Urinary bladder (tissue), 3 donors: ENCODE measurements at regions not wholly inside any gene's neighbourhood (a gene's known extent, or its start where the extent isn't known, plus 50 kb on each side); places are given as distances from the start of the nearest gene placed in this dataset.

Experiments used
- DNase-seq: peaks from one replicate; pipeline ENCODE4 v3.0.0-alpha.2; 2015; ENCODE audit errors: extremely low spot score
- H3K27ac ChIP-seq: one replicate; pipeline ENCODE4 v1.5.1; 2013; ENCODE audit warnings: low read depth, mild to moderate bottlenecking, moderate library complexity
- H3K36me3 ChIP-seq: one replicate; pipeline ENCODE4 v1.6.1; 2013; ENCODE audit warnings: mild to moderate bottlenecking, moderate library complexity; ENCODE audit not compliant: insufficient read depth
- H3K4me1 ChIP-seq: one replicate; pipeline ENCODE4 v1.6.1; 2013; ENCODE audit warnings: mild to moderate bottlenecking, moderate library complexity; ENCODE audit not compliant: insufficient read depth
- H3K4me3 ChIP-seq: one replicate; pipeline ENCODE4 v1.5.1; 2013; ENCODE audit warnings: low read depth, low read length
- WGBS: extraction: QIAGEN DNeasy Blood & Tissue Kit; methylation state at CpG from one replicate; pipeline ENCODE4 v1.1.7; 2013; 5-methylcytosine and 5-hydroxymethylcytosine counted together
- donor health status: healthy with polysubstance abuse.
- donor health status: healthy.

DNA sequence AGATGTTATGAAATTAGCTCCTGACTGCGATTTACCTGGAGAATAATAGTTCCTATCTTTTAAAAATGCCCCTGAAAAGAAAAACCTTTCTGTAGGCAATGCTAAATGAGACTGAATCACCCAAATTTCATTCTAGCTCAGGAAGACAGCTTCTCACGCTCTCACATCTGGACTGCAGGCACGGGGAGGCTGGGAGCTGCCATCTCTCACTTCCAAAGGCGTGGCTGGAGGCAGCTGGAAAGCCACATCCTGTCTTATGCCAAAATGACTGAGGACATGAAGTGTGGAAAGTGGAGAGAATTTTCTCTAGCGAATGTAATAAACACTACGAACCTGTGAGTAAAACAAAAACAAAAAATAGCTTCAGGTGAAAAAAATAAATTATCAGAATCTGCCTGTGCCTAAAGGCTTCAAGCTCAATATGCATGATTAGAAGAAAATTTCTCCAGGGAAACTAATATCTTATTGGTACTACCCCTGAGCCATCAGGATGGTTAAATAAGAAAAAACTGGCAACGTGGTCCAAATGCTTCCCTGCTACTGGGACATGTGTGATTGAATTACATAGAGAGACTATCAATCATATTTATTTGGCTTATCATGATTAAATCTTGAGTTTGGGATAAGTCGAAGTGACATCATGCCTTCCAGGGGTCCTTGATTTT lies 58.1 kb upstream of the UBL3 start:
- Histone ChIP-seq H3K27ac (no peak overlapping the region), H3K4me3 (no peak overlapping the region), H3K36me3 (no peaks in the 10 kb centered on the region), H3K4me1 (peaks cover 2% of the 10 kb centered on the region)
- 53% methylated on average over 8 of the region's 8 CpGs for WGBS
- DNase-seq = no peak

DNA sequence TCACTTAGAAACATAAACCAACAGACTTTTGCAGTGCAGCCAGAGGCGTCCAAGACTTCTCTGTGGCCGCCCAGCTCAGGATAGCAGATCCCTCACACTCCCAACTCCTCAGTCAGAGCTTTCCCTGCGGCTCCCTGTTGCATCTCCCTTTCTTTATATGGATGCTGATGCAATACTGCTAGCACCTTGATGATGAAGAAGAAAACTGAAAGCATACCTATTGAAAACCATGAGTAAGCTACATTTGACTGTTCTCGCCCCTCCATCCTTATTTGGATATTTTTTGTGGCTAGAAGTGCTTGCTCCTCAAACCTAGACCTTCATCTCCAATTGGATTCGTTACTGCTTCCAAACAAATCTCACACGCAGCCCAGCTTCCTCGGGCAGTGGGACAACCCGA lies 57.3 kb upstream of the UBL3 start:
- DNase-seq = no peak
- Histone ChIP-seq H3K4me1 (peaks cover 2% of the 10 kb centered on the region), H3K4me3 (no peak overlapping the region), H3K36me3 (no peaks in the 10 kb centered on the region), H3K27ac (no peak overlapping the region)
- whole genome bisulfite sequencing = 94% methylated on average over 8 of the region's 8 CpGs

GRCh38 chr13:29906432-29907011 lies 56.1 kb upstream of the UBL3 start:
- no peak overlapping the region for H3K27ac ChIP-seq
- H3K4me1 ChIP-seq = peaks cover 2% of the 10 kb centered on the region
- H3K36me3 ChIP-seq = no peaks in the 10 kb centered on the region
- WGBS = 84% methylated on average over 6 of the region's 6 CpGs
- DNase-seq = no peak
- H3K4me3 ChIP-seq = no peak overlapping the region

- DNase-seq = no peak
- Histone ChIP-seq H3K4me3 (no peak overlapping the region), H3K27ac (no peak overlapping the region), H3K4me1 (peaks cover 2% of the 10 kb centered on the region), H3K36me3 (no peaks in the 10 kb centered on the region)
- 80% methylated on average over 3 of the region's 3 CpGs for WGBS
Measured at GRCh38 chr13:29905845-29906244, 55.4 kb upstream of the UBL3 start.

DNA sequence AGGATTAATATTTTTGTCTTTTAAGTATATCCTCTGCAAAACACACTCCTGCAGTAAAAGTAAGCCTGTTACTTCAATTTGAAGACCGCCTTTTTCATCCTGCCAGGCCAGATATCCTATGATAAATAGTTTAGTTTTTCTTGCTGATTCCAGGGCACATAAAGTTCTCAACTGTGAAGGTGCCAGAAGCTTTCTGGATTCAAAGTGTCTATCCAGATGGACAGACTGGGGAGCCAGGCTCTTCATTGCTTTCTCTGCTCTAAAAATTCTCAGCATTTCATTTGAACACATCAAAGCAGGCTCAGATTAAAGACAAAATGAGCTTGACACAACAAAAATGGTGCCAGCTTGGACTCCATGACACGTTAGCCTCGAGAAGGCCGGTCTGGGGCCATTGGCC lies 53.6 kb upstream of the UBL3 start:
- Histone ChIP-seq H3K4me3 (no peak overlapping the region), H3K4me1 (peaks cover 2% of the 10 kb centered on the region)
- 67% methylated on average over 4 of the region's 4 CpGs for WGBS

GRCh38 chr13:29903543-29903942 lies 53.1 kb upstream of the UBL3 start:
- Histone ChIP-seq H3K27ac (no peak overlapping the region), H3K4me1 (peaks cover 2% of the 10 kb centered on the region), H3K36me3 (no peaks in the 10 kb centered on the region), H3K4me3 (no peak overlapping the region)
- no peak for DNase-seq
- 68% methylated on average over 3 of the region's 3 CpGs for WGBS

More for the DNA sequence above, 53.6 kb upstream of the UBL3 start:
- no peak overlapping the region for H3K27ac ChIP-seq
- no peak for DNase-seq
- no peaks in the 10 kb centered on the region for H3K36me3 ChIP-seq

GRCh38 chr13:29902632-29903305 lies 52.4 kb upstream of the UBL3 start:
- Histone ChIP-seq H3K4me1 (peaks cover 2% of the 10 kb centered on the region), H3K4me3 (no peak overlapping the region), H3K27ac (no peak overlapping the region), H3K36me3 (no peaks in the 10 kb centered on the region)
- 43% methylated on average over 4 of the region's 4 CpGs for WGBS
- DNase-seq = no peak

GRCh38 chr13:29901710-29902631 lies 51.6 kb upstream of the UBL3 start:
- no peak for DNase-seq
- peaks cover 1% of the 10 kb centered on the region for H3K4me1 ChIP-seq
- H3K27ac ChIP-seq = no peak overlapping the region
- no peak overlapping the region for H3K4me3 ChIP-seq
- H3K36me3 ChIP-seq = no peaks in the 10 kb centered on the region
- WGBS = 42% methylated on average over 11 of the region's 11 CpGs
